IgD-negative memory B cell (primary cell): ENCODE measurements at regions not wholly inside any gene's neighbourhood (a gene's known extent, or its start where the extent isn't known, plus 50 kb on each side); places are given as distances from the start of the nearest gene placed in this dataset.

Experiments used
- H3K27ac Mint-ChIP-seq, 3 donors: one replicate each; pipeline ENCODE4 v1.8.0; 2020 to 2022; ENCODE audit warnings: mild to moderate bottlenecking in 3 of 3, mixed read lengths in 3 of 3, moderate library complexity in 1 of 3
- H3K27me3 Mint-ChIP-seq: one replicate; pipeline ENCODE4 v1.8.0; 2021; ENCODE audit warnings: mixed read lengths
- H3K36me3 Mint-ChIP-seq: one replicate; pipeline ENCODE4 v1.8.0; 2020; ENCODE audit warnings: mild to moderate bottlenecking, mixed read lengths
- H3K4me1 Mint-ChIP-seq, 3 donors: one replicate each; pipeline ENCODE4 v1.8.0; 2020 to 2022; ENCODE audit warnings: mixed read lengths in 3 of 3, mild to moderate bottlenecking in 1 of 3
- H3K4me3 Mint-ChIP-seq, 4 donors: one replicate each; pipeline ENCODE4 v1.8.0; 2020 to 2022; ENCODE audit warnings: mild to moderate bottlenecking in 4 of 4, mixed read lengths in 4 of 4, moderate library complexity in 3 of 4
- H3K9me3 Mint-ChIP-seq, 3 donors: one replicate each; pipeline ENCODE4 v1.8.0; 2020 to 2021; ENCODE audit warnings: mixed read lengths in 3 of 3, mild to moderate bottlenecking in 1 of 3

GRCh38 chr1:8217809-8218208 is 100.1 kb upstream of the SLC45A1 start:
- Mint-ChIP-seq H3K27me3 (peaks cover 38% of the 10 kb centered on the region), H3K27ac (no peak overlapping the region), H3K36me3 (no peaks in the 10 kb centered on the region), H3K4me1 (peaks cover 0 to 5% (median 3%) of the 10 kb centered on the region in 3 donors), H3K4me3 (no peak overlapping the region), H3K9me3 (peaks cover 0 to 4% (median 0%) of the 10 kb centered on the region in 3 donors)

GRCh38 chr1:8217011-8217711 is 100.8 kb upstream of the SLC45A1 start:
- Mint-ChIP-seq H3K4me1 (peaks cover 3 to 5% (median 3%) of the 10 kb centered on the region in 3 donors), H3K27ac (no peak overlapping the region), H3K4me3 (no peak overlapping the region), H3K36me3 (no peaks in the 10 kb centered on the region), H3K9me3 (peaks cover 0 to 4% (median 0%) of the 10 kb centered on the region in 3 donors), H3K27me3 (peaks cover 44% of the 10 kb centered on the region)

- Mint-ChIP-seq H3K4me1 (peaks cover 3 to 6% (median 3%) of the 10 kb centered on the region in 3 donors), H3K4me3 (no peak overlapping the region), H3K36me3 (no peaks in the 10 kb centered on the region), H3K27me3 (peaks cover 50% of the 10 kb centered on the region), H3K27ac (no peak overlapping the region), H3K9me3 (peaks cover 0 to 4% (median 0%) of the 10 kb centered on the region in 3 donors)
Observed at GRCh38 chr1:8216005-8216404, 101.9 kb upstream of the SLC45A1 start.

- Mint-ChIP-seq H3K4me1 (peaks cover 3 to 6% (median 3%) of the 10 kb centered on the region in 3 donors), H3K9me3 (peaks cover 0 to 2% (median 0%) of the 10 kb centered on the region in 3 donors), H3K27me3 (peaks cover 53% of the 10 kb centered on the region), H3K27ac (no peak overlapping the region), H3K36me3 (no peaks in the 10 kb centered on the region), H3K4me3 (no peak overlapping the region)
Observed at GRCh38 chr1:8214501-8215173, 103.3 kb upstream of the SLC45A1 start.

- H3K4me3 Mint-ChIP-seq = peak overlapping the region in 1 of 4 donors; percentile 28
- H3K27me3 Mint-ChIP-seq = peaks cover 53% of the 10 kb centered on the region
- H3K4me1 Mint-ChIP-seq = peaks cover 3 to 6% (median 3%) of the 10 kb centered on the region in 3 donors
- peaks cover 0 to 2% (median 0%) of the 10 kb centered on the region in 3 donors for H3K9me3 Mint-ChIP-seq
- H3K36me3 Mint-ChIP-seq = no peaks in the 10 kb centered on the region
- H3K27ac Mint-ChIP-seq = no peak overlapping the region
Observed at GRCh38 chr1:8213676-8214075, 104.2 kb upstream of the SLC45A1 start.

- H3K27ac Mint-ChIP-seq = no peak overlapping the region
- H3K36me3 Mint-ChIP-seq = no peaks in the 10 kb centered on the region
- H3K27me3 Mint-ChIP-seq = peaks cover 48% of the 10 kb centered on the region
- no peak overlapping the region for H3K4me3 Mint-ChIP-seq
- peaks cover 3 to 6% (median 3%) of the 10 kb centered on the region in 3 donors for H3K4me1 Mint-ChIP-seq
- peaks cover 0 to 2% (median 0%) of the 10 kb centered on the region in 3 donors for H3K9me3 Mint-ChIP-seq
Observed at GRCh38 chr1:8213136-8213535, 104.8 kb upstream of the SLC45A1 start.

GRCh38 chr1:8212580-8213031 is 105.3 kb upstream of the SLC45A1 start:
- peaks cover 3 to 5% (median 3%) of the 10 kb centered on the region in 3 donors for H3K4me1 Mint-ChIP-seq
- no peaks in the 10 kb centered on the region for H3K36me3 Mint-ChIP-seq
- peaks cover 0 to 2% (median 0%) of the 10 kb centered on the region in 3 donors for H3K9me3 Mint-ChIP-seq
- no peak overlapping the region for H3K27ac Mint-ChIP-seq
- H3K27me3 Mint-ChIP-seq = peaks cover 43% of the 10 kb centered on the region
- H3K4me3 Mint-ChIP-seq = no peak overlapping the region

GRCh38 chr1:8211883-8212579 is 105.9 kb upstream of the SLC45A1 start:
- Mint-ChIP-seq H3K4me3 (no peak overlapping the region), H3K27ac (no peak overlapping the region), H3K27me3 (peaks cover 42% of the 10 kb centered on the region)

GRCh38 chr1:8211251-8211882 is 106.5 kb upstream of the SLC45A1 start:
- Mint-ChIP-seq H3K27ac (no peak overlapping the region), H3K9me3 (peaks cover 0 to 2% (median 0%) of the 10 kb centered on the region in 3 donors), H3K4me3 (no peak overlapping the region), H3K4me1 (peaks cover 2 to 3% (median 3%) of the 10 kb centered on the region in 3 donors), H3K36me3 (no peaks in the 10 kb centered on the region), H3K27me3 (peaks cover 36% of the 10 kb centered on the region)

More at GRCh38 chr1:8211883-8212579, 105.9 kb upstream of the SLC45A1 start:
- Mint-ChIP-seq H3K9me3 (peaks cover 0 to 2% (median 0%) of the 10 kb centered on the region in 3 donors), H3K36me3 (no peaks in the 10 kb centered on the region), H3K4me1 (peaks cover 3 to 5% (median 3%) of the 10 kb centered on the region in 3 donors)

GRCh38 chr1:8207202-8207601 is 110.7 kb upstream of the SLC45A1 start:
- H3K27me3 Mint-ChIP-seq = peaks cover 20% of the 10 kb centered on the region
- no peak overlapping the region for H3K4me3 Mint-ChIP-seq
- no peak overlapping the region for H3K27ac Mint-ChIP-seq
- H3K36me3 Mint-ChIP-seq = no peaks in the 10 kb centered on the region
- no peaks in the 10 kb centered on the region for H3K9me3 Mint-ChIP-seq
- peaks cover under 1 to 2% (median 2%) of the 10 kb centered on the region in 3 donors for H3K4me1 Mint-ChIP-seq

- H3K4me1 Mint-ChIP-seq = peaks cover 0 to 2% (median 0%) of the 10 kb centered on the region in 3 donors
- H3K27me3 Mint-ChIP-seq = peaks cover 16% of the 10 kb centered on the region
- H3K36me3 Mint-ChIP-seq = no peaks in the 10 kb centered on the region
- H3K9me3 Mint-ChIP-seq = no peaks in the 10 kb centered on the region
- H3K4me3 Mint-ChIP-seq = no peak overlapping the region
- H3K27ac Mint-ChIP-seq = peak overlapping the region in 1 of 3 donors; percentile 47
Observed at GRCh38 chr1:8206391-8206790, 111.5 kb upstream of the SLC45A1 start.

GRCh38 chr1:8205771-8206170 is 112.1 kb upstream of the SLC45A1 start:
- Mint-ChIP-seq H3K4me3 (no peak overlapping the region), H3K27me3 (peaks cover 13% of the 10 kb centered on the region), H3K4me1 (peaks cover 0 to 2% (median 0%) of the 10 kb centered on the region in 3 donors)

GRCh38 chr1:8204826-8205225 is 113.1 kb upstream of the SLC45A1 start:
- Mint-ChIP-seq H3K36me3 (no peaks in the 10 kb centered on the region), H3K27ac (no peak overlapping the region), H3K27me3 (peaks cover 6% of the 10 kb centered on the region), H3K9me3 (no peaks in the 10 kb centered on the region), H3K4me3 (no peak overlapping the region), H3K4me1 (peaks cover 0 to 2% (median 0%) of the 10 kb centered on the region in 3 donors)

More at GRCh38 chr1:8205771-8206170, 112.1 kb upstream of the SLC45A1 start:
- no peak overlapping the region for H3K27ac Mint-ChIP-seq
- no peaks in the 10 kb centered on the region for H3K9me3 Mint-ChIP-seq
- no peaks in the 10 kb centered on the region for H3K36me3 Mint-ChIP-seq

- peaks cover 0 to 4% (median 1%) of the 10 kb centered on the region in 3 donors for H3K4me1 Mint-ChIP-seq
- no peak overlapping the region for H3K4me3 Mint-ChIP-seq
- peaks cover 6% of the 10 kb centered on the region for H3K27me3 Mint-ChIP-seq
- no peaks in the 10 kb centered on the region for H3K36me3 Mint-ChIP-seq
- no peak overlapping the region for H3K27ac Mint-ChIP-seq
- peaks cover 0 to 2% (median 0%) of the 10 kb centered on the region in 3 donors for H3K9me3 Mint-ChIP-seq
Observed at GRCh38 chr1:8203551-8203950, 114.4 kb upstream of the SLC45A1 start.
